Activated CD4-positive, alpha-beta memory T cell treated with anti-CD3 and anti-CD28 coated beads, Interleukin-2, amount 10 ng/mL, durations not matched to agents 7 days and 5 days (primary cell): ENCODE measurements at regions not wholly inside any gene's neighbourhood (a gene's known extent, or its start where the extent isn't known, plus 50 kb on each side); places are given as distances from the start of the nearest gene placed in this dataset.

Experiments used
- CTCF ChIA-PET: fragments of 350-600 bp; sonication (Branson Sonifier 250); formaldehyde crosslinking; loops from one replicate; lab custom pipeline; 2021; ENCODE audit warnings: antibody characterized with exemption, inconsistent platforms; lab: Charles Lee
- POLR2A ChIA-PET: fragments of 350-600 bp; sonication (Branson Sonifier 250); formaldehyde crosslinking; loops from one replicate; lab custom pipeline; 2021; ENCODE audit warnings: antibody characterized with exemption; lab: Charles Lee
- DNase-seq: peaks from one replicate; pipeline ENCODE4 v3.0.0-alpha.2; 2020
- H3K27ac Mint-ChIP-seq: one replicate; pipeline ENCODE4 v1.8.0; 2021; ENCODE audit warnings: mild to moderate bottlenecking, mixed read lengths
- H3K27me3 Mint-ChIP-seq: one replicate; pipeline ENCODE4 v1.8.0; 2021; ENCODE audit warnings: mixed read lengths
- H3K36me3 Mint-ChIP-seq: one replicate; pipeline ENCODE4 v1.8.0; 2021; ENCODE audit warnings: low read depth, mixed read lengths
- H3K4me1 Mint-ChIP-seq: one replicate; pipeline ENCODE4 v1.8.0; 2021; ENCODE audit warnings: mixed read lengths
- H3K4me3 Mint-ChIP-seq: one replicate; pipeline ENCODE4 v1.8.0; 2021; ENCODE audit warnings: mild to moderate bottlenecking, mixed read lengths
- H3K9me3 Mint-ChIP-seq: one replicate; pipeline ENCODE4 v1.8.0; 2021; ENCODE audit warnings: mixed read lengths

DNA sequence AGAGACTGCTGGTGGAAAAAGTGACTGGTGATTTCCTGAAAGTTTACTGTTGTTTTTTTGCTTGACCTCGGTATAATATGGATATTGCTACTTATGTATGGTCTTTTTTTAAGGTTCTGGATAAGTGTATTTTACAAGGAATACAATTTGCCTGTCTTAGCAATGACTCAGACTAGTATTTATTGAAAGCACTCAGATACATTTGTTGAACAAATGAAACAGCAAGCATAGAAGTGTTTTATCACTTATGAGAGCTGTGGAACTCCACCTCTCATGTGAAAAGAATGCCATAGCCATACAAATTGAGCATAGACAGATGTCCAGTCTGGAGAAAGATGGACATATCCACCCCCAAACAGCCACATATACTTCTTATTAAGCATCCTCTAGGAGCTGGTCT, 340.4 kb upstream of the FBXO33 start:
- no peak for DNase-seq
- no peaks in the 10 kb centered on the region for H3K4me1 Mint-ChIP-seq
- CTCF ChIA-PET, result no interaction called here
- no peak overlapping the region for H3K27ac Mint-ChIP-seq
- H3K36me3 Mint-ChIP-seq, result no peaks in the 10 kb centered on the region
- H3K9me3 Mint-ChIP-seq, result no peaks in the 10 kb centered on the region
- H3K27me3 Mint-ChIP-seq, result no peaks in the 10 kb centered on the region
- no peak overlapping the region for H3K4me3 Mint-ChIP-seq
- POLR2A ChIA-PET, result no interaction called here

DNA sequence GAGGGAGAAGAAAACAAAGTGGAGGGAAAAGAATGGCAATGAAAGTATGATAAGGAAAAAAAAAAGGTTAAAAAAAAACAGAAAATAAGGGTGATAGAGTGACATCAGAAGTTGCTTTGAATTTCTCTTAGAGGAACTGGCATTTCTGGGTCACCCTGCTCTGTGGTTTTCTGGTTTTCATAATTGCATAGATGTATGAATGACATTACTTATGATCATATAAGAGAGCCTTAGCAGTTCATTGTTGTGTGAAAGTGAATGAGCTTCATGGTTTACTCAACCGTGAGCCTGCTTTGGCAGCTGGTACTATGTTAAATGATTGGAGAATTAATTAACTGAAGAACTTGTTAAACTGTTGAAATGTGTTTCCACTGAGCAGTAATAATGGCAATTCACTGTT, 336.4 kb upstream of the FBXO33 start:
- H3K27ac Mint-ChIP-seq, result no peak overlapping the region
- no peaks in the 10 kb centered on the region for H3K9me3 Mint-ChIP-seq
- no peak for DNase-seq
- H3K4me3 Mint-ChIP-seq, result no peak overlapping the region
- no peaks in the 10 kb centered on the region for H3K27me3 Mint-ChIP-seq
- POLR2A ChIA-PET, result no interaction called here
- H3K36me3 Mint-ChIP-seq, result no peaks in the 10 kb centered on the region
- CTCF ChIA-PET, result no interaction called here
- H3K4me1 Mint-ChIP-seq, result no peaks in the 10 kb centered on the region

DNA sequence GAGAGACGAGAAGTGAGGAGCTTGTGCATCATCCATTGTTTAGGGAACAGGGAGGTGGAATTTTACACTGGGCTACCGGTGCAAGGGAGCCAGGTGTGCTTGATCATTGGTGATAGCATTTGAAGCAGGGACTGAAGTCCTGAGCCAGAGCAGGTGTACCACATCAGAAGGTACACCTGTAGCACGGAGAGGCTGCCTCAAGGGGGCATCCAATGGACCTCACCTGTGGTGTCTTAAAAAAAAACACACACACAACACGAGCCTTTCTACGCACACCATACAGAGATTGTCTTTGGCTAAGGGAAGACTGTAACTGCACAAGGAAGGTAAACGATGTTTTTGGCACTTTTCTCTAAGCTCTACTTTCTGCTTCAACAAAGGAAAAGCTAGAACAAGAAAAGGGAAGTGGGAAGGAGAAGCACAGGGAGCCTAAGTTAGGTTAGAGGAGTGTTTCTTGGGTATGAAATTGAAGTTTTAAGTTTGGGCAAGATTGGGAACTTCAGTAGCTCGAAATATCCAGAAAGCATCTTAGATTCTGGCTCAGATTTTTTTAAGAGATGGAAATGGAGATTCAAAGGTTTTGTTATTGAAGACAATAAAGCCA, 334.3 kb upstream of the FBXO33 start:
- DNase-seq, result no peak
- no peaks in the 10 kb centered on the region for H3K9me3 Mint-ChIP-seq
- no peak overlapping the region for H3K4me3 Mint-ChIP-seq
- peaks cover 7% of the 10 kb centered on the region for H3K4me1 Mint-ChIP-seq
- no peaks in the 10 kb centered on the region for H3K27me3 Mint-ChIP-seq
- H3K27ac Mint-ChIP-seq, result no peak overlapping the region
- CTCF ChIA-PET, result no interaction called here
- POLR2A ChIA-PET, result no interaction called here
- no peaks in the 10 kb centered on the region for H3K36me3 Mint-ChIP-seq

DNA sequence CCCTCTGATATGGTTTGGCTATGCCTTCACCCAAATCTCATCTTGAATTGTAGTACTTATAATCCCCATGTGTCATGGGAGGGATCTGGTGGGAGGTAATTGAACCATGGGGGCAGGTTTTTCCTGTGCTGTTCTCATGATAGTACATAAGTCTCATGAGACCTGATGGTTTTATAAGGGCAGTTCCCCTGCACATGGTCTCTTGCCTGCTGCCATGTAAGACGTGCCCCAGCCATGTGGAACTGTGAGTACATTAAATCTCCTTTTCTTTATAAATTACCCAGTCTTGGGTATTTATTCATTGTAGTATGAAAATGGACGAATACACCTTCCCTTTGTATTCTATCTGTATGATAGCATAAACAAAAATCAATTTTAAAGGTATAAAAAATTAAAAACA, 333.4 kb upstream of the FBXO33 start:
- H3K27me3 Mint-ChIP-seq, result no peaks in the 10 kb centered on the region
- H3K4me1 Mint-ChIP-seq, result peaks cover 7% of the 10 kb centered on the region
- H3K9me3 Mint-ChIP-seq, result no peaks in the 10 kb centered on the region
- H3K27ac Mint-ChIP-seq, result no peak overlapping the region
- DNase-seq, result no peak
- H3K4me3 Mint-ChIP-seq, result no peak overlapping the region
- CTCF ChIA-PET, result no interaction called here
- POLR2A ChIA-PET, result no interaction called here
- no peaks in the 10 kb centered on the region for H3K36me3 Mint-ChIP-seq

DNA sequence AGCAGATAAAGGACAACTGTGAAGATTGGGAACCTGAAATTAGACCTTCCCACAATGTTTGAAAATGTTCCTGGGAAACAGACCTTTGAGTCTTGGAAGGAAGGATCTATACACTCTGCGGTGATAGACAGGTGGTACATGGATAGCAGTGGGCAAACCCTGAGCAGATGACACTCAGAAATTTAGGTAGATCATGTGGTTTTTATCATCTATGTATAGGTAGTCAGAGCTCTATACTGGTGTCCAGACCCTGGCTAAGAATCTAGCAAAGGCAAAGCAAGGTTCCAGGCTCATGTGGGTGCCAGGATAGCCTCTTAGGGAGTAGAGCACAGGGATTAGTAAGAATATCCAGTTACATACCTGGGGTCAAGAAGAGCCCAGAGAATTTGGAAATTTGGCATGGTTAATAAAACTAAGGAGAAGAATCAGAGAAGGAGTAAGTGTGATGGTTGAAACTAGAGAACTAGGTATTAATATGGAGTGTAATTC, 331.2 kb upstream of the FBXO33 start:
- no peaks in the 10 kb centered on the region for H3K9me3 Mint-ChIP-seq
- no peaks in the 10 kb centered on the region for H3K36me3 Mint-ChIP-seq
- ChIA-PET CTCF (no interaction called here), POLR2A (no interaction called here)
- no peak overlapping the region for H3K27ac Mint-ChIP-seq
- DNase-seq, result no peak
- peaks cover 7% of the 10 kb centered on the region for H3K4me1 Mint-ChIP-seq
- H3K27me3 Mint-ChIP-seq, result no peaks in the 10 kb centered on the region
- H3K4me3 Mint-ChIP-seq, result no peak overlapping the region

DNA sequence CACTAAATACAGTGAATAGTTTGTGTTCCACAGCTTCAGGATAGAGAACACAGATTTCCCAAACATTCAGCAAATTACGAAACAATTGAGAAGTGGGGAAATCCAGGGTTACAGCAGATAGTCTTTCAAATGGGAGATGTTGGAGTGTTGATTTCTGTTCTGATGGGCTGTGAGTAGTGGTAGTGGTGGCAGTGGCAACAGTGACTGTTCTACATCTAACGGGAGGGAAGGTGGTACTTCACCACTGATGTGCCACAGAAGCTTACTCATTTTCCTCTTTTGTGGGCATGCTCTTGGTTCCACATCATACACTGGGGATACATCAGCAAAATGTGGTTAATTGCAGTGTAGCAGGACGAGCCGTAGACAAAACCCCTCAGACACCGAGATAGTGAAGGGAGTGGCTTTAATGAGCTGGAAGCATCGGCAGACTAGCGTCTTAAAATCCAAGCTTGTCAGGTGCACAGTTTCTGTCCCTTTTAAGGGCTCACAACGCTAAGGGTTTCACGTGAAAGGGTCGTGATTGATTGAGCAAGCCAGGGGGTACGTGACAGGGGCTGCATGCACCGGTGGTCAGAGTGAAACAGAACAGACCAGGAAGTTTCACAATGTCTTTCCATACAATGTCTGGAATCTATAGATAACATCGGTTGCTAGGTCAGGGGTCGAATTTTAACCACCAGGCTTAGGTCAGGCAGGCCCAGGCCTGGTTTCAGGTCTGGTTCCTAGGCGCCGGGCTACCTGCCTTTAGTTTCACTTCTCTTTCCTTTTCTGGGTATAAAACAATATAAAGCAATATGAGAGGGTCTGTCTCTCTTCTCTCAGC, 330.6 kb upstream of the FBXO33 start:
- Mint-ChIP-seq H3K27me3 (no peaks in the 10 kb centered on the region), H3K4me1 (peaks cover 7% of the 10 kb centered on the region), H3K36me3 (no peaks in the 10 kb centered on the region), H3K4me3 (no peak overlapping the region), H3K27ac (no peak overlapping the region), H3K9me3 (no peaks in the 10 kb centered on the region)
- ChIA-PET CTCF (no interaction called here), POLR2A (no interaction called here)
- DNase-seq, result no peak

DNA sequence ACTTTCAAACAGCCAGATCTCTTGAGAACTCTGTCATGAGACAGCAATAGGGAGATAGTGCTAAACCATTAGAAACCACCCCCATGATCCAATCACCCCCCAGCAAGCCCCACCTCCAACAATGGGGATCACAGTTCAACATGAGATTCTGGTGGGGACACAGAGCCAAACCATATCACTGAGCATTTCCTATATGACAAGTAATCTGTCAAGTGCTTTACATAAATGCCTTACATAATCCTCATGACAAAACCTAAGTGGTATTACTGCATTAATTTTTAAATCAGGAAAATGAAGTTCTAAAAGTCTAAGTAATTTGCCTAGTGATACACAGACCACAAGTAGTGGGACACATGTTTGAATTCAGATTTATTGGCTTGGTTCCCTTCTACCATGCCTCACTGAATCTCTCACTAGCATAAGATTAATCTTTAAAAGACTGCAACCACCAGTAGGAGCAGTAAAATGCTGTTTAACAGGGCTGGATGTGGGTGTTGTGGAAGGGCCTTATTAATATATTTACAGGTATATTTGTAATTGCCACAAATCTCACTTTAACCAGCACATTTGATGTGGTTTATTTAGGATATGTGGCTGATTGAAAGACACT, 323.1 kb upstream of the FBXO33 start:
- Mint-ChIP-seq H3K27ac (no peak overlapping the region), H3K27me3 (no peaks in the 10 kb centered on the region), H3K4me1 (no peaks in the 10 kb centered on the region), H3K36me3 (no peaks in the 10 kb centered on the region), H3K4me3 (no peak overlapping the region), H3K9me3 (no peaks in the 10 kb centered on the region)
- no peak for DNase-seq
- ChIA-PET CTCF (no interaction called here), POLR2A (no interaction called here)

DNA sequence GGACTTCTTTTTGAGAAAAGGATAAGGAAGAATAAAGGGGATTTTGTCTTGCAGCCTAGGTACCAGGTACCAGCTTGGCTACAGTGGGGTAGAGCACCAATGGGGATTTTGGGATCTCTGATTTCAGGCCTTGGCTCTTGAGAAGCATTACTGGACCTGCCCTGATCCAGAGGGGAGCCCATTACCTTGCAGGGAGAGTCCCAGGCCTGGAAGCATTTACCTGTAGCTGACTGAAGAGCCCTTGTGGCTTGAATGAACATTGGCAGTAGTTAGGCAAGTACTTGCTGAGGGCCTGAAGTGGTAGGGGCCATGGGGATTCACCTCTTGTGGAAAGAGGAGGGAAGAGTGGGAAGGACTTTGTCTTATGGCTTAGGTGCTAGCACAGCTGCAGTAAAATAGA, 308.2 kb upstream of the FBXO33 start:
- POLR2A ChIA-PET, result no interaction called here
- H3K9me3 Mint-ChIP-seq, result no peaks in the 10 kb centered on the region
- no peak for DNase-seq
- no peak overlapping the region for H3K27ac Mint-ChIP-seq
- CTCF ChIA-PET, result no interaction called here
- H3K36me3 Mint-ChIP-seq, result no peaks in the 10 kb centered on the region
- H3K4me1 Mint-ChIP-seq, result no peaks in the 10 kb centered on the region
- no peaks in the 10 kb centered on the region for H3K27me3 Mint-ChIP-seq
- H3K4me3 Mint-ChIP-seq, result no peak overlapping the region

DNA sequence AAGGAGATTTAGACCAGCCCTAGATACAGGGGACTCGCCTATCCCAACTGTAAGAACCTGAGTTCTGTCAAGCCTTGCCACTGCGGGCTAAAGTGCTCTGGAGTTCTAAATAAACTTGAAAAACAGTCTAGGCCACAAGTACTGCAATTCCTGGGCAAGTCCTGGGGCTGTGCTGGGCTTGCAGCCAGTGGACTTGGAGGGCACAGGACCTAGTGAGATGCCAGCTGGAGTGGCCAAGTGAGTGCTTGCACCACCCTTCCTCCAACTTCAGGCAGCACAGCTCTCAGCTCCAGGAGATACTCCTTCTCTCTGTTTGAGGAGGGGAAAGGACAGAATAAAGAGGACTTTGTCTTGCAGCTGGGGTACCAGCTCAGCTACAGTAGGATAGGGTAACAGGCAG, 307.6 kb upstream of the FBXO33 start:
- POLR2A ChIA-PET, result no interaction called here
- Mint-ChIP-seq H3K36me3 (no peaks in the 10 kb centered on the region), H3K4me3 (no peak overlapping the region), H3K27ac (no peak overlapping the region), H3K27me3 (no peaks in the 10 kb centered on the region), H3K9me3 (no peaks in the 10 kb centered on the region), H3K4me1 (no peaks in the 10 kb centered on the region)
- CTCF ChIA-PET, result no interaction called here
- DNase-seq, result no peak

DNA sequence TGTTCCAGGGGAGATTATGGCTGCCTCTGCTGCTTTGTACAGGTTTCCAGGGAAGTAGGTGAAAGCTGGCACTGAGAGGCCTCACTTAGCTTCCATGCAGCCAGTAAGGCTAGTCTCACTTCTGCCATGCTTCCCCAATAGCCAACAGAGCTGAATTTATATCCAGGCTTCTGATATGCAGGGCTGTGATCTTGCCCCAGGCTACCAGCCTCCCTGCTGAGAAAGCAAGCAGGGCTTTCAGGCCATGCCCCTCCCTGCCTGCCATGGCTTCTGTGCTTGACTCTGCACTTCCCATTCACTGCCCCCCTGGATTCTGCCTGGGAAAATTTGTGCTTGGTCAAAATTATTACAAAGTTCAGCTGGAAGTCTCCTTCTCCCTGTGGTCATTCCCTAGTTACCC, 302.1 kb upstream of the FBXO33 start:
- no peaks in the 10 kb centered on the region for H3K36me3 Mint-ChIP-seq
- H3K27ac Mint-ChIP-seq, result no peak overlapping the region
- ChIA-PET POLR2A (no interaction called here), CTCF (no interaction called here)
- no peaks in the 10 kb centered on the region for H3K4me1 Mint-ChIP-seq
- no peak for DNase-seq
- no peaks in the 10 kb centered on the region for H3K27me3 Mint-ChIP-seq
- H3K4me3 Mint-ChIP-seq, result no peak overlapping the region
- no peaks in the 10 kb centered on the region for H3K9me3 Mint-ChIP-seq

DNA sequence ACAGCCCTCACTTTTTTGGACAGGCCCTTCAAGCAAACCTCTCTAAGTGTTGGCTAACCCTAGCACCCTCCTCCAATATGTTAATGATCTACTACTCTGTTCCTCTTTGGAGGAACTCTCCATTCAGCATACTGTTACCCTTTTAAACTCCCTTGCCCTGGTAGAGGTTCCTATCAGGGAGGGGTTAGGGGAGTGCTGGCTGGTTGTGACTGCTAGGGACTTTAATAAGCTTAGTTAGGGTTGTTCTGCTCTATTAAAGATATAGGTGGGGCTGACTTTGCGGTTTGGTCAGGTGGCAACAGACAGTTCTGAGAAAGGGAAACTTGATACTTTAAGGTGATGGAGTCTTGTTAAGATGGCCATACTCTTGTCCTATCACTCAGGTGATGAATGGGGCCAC, 301.5 kb upstream of the FBXO33 start:
- Mint-ChIP-seq H3K9me3 (no peaks in the 10 kb centered on the region), H3K36me3 (no peaks in the 10 kb centered on the region), H3K27ac (no peak overlapping the region)

DNA sequence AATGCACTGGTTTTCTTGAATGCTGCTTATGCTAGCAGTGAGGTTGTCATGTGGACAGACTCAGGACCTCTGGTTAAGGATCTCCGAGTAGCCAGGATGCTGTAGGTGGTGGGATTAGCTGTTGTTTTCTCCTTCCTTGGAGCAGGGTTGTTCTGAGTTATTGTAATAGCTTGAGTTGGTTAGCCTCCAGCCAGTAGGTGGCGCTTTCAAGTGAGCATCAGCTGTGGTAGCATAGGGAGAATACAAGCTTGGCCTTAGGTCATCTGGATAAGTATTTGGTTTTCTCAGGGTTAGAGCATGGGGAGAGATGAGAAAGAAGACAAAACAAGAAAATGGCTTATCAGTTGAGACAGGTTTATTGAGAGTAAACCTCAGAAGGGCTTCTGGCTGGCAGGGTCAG, 299.7 kb upstream of the FBXO33 start:
- POLR2A ChIA-PET, result no interaction called here

More for the DNA sequence above, 301.5 kb upstream of the FBXO33 start:
- ChIA-PET POLR2A (no interaction called here), CTCF (no interaction called here)
- Mint-ChIP-seq H3K4me3 (no peak overlapping the region), H3K27me3 (no peaks in the 10 kb centered on the region), H3K4me1 (no peaks in the 10 kb centered on the region)
- DNase-seq, result no peak

DNA sequence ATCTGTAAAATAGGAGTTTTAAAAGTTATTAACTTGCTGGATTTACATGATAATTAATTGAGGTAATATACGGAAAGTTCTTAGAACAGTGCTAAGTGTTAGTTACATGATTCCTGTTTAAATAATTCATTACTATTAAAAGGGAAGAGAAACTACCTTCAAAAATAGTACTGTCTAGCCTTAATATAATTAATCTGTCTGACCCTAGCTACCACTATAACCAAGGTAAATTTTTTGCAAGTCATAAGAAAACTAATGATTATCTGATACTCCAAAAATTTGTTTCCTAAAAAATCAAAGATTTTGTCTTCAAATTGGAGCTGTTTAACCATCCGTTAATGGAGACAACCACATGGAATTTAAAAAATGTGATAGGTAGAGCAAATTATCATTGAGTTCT, 294.3 kb upstream of the FBXO33 start:
- DNase-seq, result no peak
- no peaks in the 10 kb centered on the region for H3K36me3 Mint-ChIP-seq
- H3K4me1 Mint-ChIP-seq, result no peaks in the 10 kb centered on the region
- no peaks in the 10 kb centered on the region for H3K9me3 Mint-ChIP-seq
- H3K4me3 Mint-ChIP-seq, result no peak overlapping the region
- H3K27me3 Mint-ChIP-seq, result no peaks in the 10 kb centered on the region
- CTCF ChIA-PET, result no interaction called here
- H3K27ac Mint-ChIP-seq, result no peak overlapping the region
- POLR2A ChIA-PET, result no interaction called here

More for the DNA sequence above, 299.7 kb upstream of the FBXO33 start:
- H3K27me3 Mint-ChIP-seq, result no peaks in the 10 kb centered on the region
- DNase-seq, result no peak
- no peak overlapping the region for H3K4me3 Mint-ChIP-seq
- no peaks in the 10 kb centered on the region for H3K9me3 Mint-ChIP-seq
- CTCF ChIA-PET, result no interaction called here
- H3K4me1 Mint-ChIP-seq, result no peaks in the 10 kb centered on the region
- H3K36me3 Mint-ChIP-seq, result no peaks in the 10 kb centered on the region
- H3K27ac Mint-ChIP-seq, result no peak overlapping the region
